HG03060 (cell line): ENCODE measurements at regions not wholly inside any gene's neighbourhood (a gene's known extent, or its start where the extent isn't known, plus 50 kb on each side); places are given as distances from the start of the nearest gene placed in this dataset.

Experiments used
- ATAC-seq: cut with Tn5 transposase; IDR thresholded peaks from one replicate; pipeline ENCODE4 v1.9.1; 2021; ENCODE audit warnings: low read depth, moderate number of reproducible peaks; ENCODE audit not compliant: unreplicated experiment

DNA sequence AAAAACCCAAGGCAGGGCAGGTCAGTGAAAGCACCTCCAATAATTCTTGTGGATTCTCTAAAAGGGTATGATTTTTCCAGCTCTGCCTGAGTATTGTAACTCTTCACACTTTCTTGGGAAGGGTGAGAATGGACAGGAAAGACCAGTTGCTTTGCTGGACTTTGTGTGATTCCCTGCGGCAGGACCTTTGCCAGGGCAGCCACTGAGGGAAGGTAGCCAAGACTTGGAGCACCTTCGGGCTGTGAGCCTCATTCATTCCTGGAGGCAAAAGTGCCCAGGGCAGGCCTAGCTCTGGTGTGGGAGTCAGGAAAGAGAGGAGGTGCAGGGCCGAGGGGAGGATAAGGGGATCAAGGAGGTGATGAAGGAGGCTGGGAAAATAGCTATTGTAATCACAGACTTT, 80.2 kb downstream of the VCPKMT start:
- ATAC-seq, result no peak

DNA sequence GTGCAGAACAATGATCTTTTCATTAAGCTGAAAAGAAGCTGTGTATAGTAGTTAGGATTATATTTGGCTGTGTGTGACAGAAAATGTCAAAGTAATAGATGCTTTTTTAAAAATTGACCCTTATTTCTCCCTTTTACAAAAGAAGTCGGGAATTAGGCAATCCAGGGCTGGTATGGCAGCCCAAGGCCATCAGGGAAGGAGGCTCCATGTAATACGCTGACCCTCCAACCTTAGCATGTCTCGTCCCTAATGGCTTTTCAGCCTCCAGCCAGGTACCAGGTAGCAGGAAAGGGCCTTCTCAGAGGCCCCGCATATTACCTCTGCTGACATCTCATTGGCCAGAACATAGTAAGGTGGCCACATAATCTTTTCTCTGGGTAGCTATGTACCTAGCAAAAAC, 79.7 kb downstream of the VCPKMT start:
- ATAC-seq, result no peak

DNA sequence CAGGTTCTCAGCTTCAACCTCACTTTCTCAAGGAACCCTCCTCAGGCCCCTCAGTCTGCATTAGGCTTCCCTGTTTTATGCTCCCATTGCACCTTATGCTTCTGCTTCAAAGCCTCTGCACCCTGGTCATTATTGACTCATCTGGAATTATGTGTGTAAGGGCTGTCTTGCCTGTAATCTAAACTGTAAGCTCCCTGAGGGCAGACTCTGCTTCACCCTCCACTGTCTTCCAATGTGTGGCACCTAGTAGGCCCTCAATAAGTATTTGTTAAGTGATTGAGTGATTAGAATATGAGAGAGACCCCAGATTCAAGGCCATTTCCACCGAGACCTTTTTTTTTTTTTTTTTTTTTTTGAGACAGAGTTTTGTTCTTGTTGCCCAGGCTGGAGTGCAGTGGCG, 79.1 kb downstream of the VCPKMT start:
- ATAC-seq, result no peak

DNA sequence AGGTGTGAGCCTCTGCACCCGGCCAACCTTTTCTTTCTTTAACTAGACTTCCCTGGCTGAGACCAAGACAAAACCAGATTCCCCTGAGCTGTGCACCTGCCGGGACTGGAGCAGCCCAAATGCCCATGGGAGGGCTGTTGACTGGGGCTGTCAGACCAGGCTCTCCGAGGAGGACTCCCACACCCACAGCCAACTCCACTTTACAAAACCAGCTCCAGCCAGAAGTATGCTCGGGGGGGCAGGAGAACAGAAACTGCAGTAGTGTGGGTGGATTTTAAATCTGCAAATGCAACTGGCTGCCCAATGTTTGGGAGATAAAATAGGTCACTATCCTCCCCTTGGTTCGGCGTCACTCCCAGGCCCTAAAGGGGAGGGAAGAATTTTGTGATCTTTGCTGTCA, 78.5 kb downstream of the VCPKMT start:
- ATAC-seq, result no peak

DNA sequence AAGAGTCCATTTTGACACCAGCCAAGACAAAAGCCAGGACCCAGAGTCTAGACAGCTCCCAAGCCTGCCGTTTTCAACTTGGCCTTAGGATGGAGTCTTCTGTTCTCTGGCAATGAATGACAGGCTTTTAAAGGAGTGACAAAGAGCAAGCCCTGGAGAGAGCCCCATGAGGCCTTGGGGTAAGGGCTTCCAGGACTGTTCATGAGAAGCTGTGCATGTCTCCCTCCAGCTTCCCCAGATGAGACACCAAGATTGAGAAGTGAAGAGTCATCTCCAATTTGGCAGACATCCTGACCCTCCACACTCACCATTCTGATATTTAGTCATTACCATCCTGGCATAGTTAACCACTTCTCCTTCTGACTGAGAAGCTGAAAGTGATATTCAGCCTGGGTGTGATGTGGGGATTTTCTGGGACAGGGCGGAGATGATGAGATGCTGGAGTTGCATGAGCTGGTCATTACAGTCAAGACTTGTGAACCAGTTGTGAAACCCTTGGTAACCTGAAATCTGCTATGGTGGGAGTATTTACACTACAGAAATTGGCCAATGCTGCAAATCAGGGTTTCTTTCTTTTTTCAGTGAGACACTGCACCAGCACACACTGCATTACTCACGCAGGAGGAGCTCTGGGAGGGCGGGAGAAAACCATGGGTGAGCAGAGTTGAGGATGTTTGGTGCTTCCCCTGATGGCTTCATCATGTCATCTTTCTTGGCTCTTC, 77.8 kb downstream of the VCPKMT start:
- peak; percentile 86 for ATAC-seq

DNA sequence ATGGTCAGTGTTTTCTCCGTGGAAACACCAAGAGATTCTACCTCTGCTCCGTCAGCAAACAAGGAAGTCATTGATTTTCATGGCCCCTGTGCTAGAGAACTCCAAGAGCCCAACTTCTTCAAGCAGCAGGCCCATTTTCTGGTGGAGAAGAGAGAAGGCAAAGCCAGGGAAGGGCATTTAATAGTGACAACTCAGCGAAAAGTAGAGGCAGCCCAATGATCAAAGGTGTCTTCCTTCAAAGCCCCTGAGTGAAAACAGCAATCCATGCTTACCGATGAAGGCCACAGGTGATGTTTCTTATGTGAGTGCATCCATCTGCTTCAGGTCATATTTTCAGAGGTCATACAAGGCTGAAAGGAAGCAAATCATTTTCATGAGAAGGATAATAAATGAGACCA, 77.3 kb downstream of the VCPKMT start:
- no peak for ATAC-seq

DNA sequence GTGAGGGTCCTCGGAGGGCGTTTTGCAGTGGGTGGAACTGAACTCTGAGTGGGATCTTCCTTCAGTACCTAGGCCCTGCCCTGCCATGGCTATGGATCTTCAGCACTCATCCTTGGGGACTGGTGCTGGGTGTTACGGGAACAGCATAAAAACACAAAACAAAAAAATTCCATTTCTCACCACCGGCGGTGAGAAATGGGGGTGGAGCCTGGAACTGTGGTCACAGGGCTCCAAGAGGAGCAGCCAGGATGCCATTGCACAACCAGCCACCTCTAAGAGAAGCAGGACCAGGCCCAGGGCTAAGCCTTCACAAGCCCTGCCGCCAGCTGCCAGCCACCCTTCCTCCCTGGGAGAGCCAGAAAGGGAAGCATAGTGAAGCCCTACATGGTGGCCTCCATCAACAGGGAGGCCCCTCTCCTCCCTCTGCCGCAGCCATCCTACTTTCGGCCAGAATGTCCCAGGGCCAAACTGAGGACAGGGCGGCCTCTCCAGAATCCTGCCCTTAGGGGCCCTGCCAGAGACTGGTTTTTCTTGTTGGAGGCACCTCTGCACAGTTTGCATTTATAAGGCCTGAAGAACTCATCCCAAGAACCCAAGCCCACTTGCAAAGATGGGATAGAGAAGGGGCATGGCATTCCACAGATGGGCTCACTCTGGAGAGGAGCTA, 76.5 kb downstream of the VCPKMT start:
- no peak for ATAC-seq

DNA sequence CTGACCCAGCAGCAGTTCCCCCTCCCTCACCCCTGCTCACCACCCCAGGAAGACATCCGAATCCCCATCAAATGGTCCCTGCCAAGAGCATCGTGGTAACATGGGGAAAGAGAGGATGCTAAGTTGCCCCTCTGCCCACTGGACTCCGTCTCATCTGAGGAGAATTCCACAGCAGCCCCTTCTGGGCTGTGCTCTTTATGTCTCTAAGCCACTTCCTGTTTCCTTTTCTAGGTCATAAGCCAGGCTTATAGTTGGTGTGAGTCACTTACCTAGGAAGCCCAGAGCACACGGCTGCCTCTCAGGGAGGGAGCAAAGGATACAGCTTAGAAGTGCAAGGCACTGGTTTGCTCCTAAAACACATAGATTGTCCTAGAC, 76.0 kb downstream of the VCPKMT start:
- no peak for ATAC-seq

GRCh38 chr14:50040895-50041465, 75.4 kb downstream of the VCPKMT start:
- ATAC-seq, result no peak

GRCh38 chr14:50041980-50042379, 74.4 kb downstream of the VCPKMT start:
- ATAC-seq, result no peak

GRCh38 chr14:50044042-50044651, 72.2 kb downstream of the VCPKMT start:
- ATAC-seq, result no peak

DNA sequence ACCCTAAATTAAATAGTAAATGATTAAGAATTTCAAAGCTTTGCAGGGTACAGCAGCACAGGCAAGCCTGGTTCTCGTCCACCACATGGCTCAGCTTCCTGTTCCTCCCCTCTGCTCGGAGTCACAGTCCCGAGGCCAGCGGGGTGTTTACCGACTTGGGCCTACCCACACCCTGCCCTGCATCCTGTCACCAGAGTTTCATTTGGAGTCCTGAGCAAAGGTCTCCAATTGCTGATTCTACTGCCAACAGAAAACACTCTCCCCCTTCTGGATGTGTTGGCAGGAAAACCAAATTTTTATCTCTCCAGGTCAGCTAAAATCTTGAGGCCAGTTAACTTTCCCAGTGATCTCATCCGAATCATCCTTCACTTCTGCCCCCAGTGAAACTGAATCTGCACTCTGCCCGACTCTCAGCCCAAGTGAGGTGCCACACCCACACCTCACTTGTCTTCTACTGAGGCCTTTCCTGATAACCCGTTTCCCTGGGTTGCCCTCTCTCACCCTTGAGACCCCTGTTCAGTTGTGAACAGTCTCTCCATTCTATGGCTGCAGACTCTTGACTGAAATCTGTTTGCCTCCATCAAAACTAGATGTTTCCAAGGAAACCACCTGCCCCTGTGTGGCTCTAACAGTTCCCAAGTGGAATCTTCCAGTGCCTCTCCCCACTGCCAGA, 71.2 kb downstream of the VCPKMT start:
- peak; percentile 43 for ATAC-seq

GRCh38 chr14:50045837-50046236, 70.5 kb downstream of the VCPKMT start:
- no peak for ATAC-seq

DNA sequence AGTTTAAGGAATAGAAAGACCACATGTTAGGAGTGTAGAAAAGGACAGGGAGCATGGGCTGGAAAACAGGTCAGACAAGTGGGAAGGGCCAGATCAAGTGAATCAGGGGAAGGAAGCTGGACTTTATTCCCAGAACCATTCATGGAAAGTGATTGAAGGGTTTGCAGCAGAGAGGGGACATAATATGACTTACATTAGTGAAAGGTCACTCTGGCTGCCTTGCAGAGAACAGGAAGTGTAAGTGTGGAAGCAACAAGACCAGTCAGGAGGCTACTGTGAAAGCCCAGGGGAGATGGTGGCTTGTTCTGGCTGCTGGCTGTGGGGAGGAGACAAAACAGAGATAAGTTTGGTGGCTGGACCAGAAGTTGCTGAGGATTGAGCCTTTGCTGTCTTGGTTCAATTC, 69.1 kb downstream of the VCPKMT start:
- peak; percentile 75 for ATAC-seq

DNA sequence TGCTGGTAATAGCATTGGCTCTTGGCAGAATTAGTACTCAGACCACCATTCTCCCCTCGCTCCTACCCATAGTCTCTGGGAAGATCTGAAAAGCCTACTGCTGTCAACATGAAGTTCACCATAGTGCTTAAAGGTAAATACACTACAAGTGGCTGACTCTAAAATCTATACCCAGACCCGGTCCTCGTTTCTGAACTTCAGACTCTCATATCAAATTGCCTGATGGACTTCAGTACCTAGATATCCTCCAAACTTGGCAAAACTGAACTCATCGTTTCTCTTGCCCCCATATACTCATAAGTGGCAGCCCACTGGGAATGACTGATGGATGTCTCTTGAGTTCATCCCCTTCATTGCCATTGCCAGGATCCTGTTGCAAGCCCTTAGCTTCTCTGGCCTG, 67.3 kb downstream of the VCPKMT start:
- no peak for ATAC-seq

DNA sequence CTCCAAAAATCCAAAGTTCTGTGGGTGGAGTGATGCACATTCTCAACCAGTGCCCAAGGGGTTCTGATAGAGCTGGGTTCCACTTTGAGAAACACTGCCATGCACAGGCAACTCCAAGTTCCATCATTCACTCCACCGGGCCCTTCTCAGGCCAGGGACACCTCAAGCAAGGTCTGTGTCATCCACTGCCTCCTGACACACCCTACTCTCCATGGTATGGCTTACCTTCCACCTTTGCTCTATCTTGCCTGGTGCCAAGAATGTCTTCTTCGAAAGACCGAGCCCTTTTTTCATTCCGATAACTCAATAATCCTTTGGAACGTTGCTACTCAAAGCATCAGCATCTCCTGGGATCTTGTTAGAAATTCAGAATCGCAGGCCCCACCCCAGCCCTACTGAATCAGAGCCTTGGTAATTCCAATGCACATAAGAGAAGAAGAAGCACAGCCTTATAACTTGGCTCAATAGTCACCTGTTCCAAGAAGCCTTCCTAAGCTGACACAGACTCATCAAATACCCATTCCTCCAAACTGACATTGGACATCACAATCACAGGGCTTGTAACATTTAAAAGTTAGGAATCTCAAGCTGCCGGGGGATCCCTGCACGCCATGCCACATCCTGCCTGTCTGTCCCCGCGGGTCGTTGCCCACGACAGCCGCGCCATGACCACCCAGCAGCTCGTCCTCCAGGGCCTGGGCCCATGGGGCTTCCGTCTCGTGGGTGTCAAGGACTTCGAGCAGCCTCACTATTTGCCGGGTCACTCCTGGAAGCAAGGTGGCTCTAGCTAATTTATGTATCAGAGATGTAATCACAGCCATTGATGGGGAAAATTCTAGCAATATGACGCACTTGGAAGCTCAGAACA, 66.4 kb downstream of the VCPKMT start:
- ATAC-seq, result no peak

DNA sequence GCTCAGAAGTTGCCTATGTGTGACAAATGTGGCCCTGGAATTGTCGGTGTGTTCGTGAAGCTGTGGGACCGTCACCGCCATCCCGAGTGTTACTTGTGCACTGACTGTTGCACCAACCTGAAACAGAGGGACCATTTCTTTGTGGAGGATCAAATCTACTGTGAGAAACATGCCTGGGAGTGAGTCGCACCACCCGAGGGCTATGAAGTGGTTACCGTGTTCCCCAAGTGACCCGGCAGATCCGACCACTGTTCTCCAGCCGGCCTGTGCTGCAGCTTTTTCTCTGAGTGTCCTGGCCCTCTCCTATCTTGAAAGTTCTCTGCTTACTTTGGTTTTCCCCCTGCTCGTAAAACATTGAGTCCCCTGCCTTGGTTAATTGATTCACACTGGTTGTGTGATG, 65.3 kb downstream of the VCPKMT start:
- ATAC-seq, result no peak

DNA sequence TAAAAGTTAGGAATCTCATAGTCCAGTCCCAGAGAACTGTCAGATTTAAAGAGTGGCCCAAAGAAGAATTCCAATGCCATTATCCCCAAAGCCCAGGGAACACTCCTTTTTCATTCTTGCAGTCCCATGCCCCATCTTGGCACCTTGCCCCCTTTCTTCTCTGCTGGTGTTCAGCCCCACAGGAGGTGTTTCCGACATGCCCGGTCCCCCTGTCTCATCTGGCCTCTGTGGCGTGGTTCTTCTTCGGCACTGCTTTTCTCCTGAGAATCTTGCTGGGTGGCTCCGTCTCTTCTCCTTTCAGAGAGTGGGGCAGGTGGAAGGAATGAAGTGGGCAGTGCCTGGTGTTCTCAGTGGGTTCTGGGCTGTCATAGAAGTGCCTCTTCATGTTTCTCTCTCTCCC, 64.7 kb downstream of the VCPKMT start:
- no peak for ATAC-seq

- no peak for ATAC-seq
Measured at GRCh38 chr14:50052517-50052916, 63.9 kb downstream of the VCPKMT start.

DNA sequence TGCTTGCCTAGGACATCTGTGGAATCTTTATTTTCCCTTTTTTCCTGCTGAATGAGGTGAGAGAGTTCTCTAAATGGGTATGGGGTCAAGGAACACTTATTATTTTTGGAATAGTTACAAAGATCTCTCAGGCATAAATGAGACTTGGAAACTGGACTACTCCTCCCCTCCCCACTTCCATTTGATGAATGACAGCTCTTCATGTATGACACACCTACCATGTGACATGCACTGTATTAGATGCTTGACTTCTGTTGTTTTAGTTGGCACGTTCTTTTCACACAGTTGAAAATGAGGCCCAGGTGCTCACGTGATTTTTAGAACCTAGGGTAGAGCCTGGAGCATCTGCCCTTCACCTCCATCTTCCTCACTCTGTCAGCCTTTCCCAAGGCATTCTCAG, 62.4 kb downstream of the VCPKMT start:
- no peak for ATAC-seq
